ENCODE measurements at regions not wholly inside any gene's neighbourhood (a gene's known extent, or its start where the extent isn't known, plus 50 kb on each side); places are given as distances from the start of the nearest gene placed in this dataset.
"Not testable (repeated sequence)": the region's sequence is repeated elsewhere in the genome, so short reads cannot be mapped to it uniquely, and the experiment has no call there.

GRCh38 chr1:221256773-221257172, 377.5 kb downstream of the HLX start:
- H3K9me3 ChIP-seq: no peaks in the 10 kb centered on the region
- H3K36me3 ChIP-seq (ENCODE audit: low read depth, missing control alignments): no peaks in the 10 kb centered on the region
- DNase-seq: no peak
- H3K27ac ChIP-seq: no peak overlapping the region
- H3K27me3 ChIP-seq: no peaks in the 10 kb centered on the region
- H3K4me1 ChIP-seq: no peaks in the 10 kb centered on the region
- no peak overlapping the region for H3K4me3 ChIP-seq
- intact Hi-C loops (cut with DNase I; ENCODE audit: low total_unique reads): no loop called here
- WGBS, 2 donors: 54 to 82% methylated on average over 3 of the region's 3 CpGs
- no peak for TF ChIP-seq CTCF (IDR thresholded peaks at IDR 0.05)

- DNase-seq; H3K27ac ChIP-seq; H3K4me3 ChIP-seq; H3K27me3 ChIP-seq; H3K36me3 ChIP-seq (ENCODE audit: low read depth, missing control alignments); H3K4me1 ChIP-seq; H3K9me3 ChIP-seq; intact Hi-C loops (cut with DNase I; ENCODE audit: low total_unique reads): not testable (repeated sequence)
- WGBS, 2 donors: 100% methylated on average over 1 of the region's 1 CpG; no CpG with 5 or more reads in 1 of the 2 donors
These were observed 378.3 kb downstream of the HLX start for GRCh38 chr1:221257548-221257947.

- H3K36me3 ChIP-seq (ENCODE audit: low read depth, missing control alignments); H3K27ac ChIP-seq; DNase-seq; H3K9me3 ChIP-seq; H3K4me3 ChIP-seq; H3K4me1 ChIP-seq; H3K27me3 ChIP-seq; intact Hi-C loops (cut with DNase I; ENCODE audit: low total_unique reads): not testable (repeated sequence)
- 97 to 100% methylated on average over 1 to 7 of the region's 7 CpGs for WGBS, 2 donors
These were observed 383.4 kb downstream of the HLX start for GRCh38 chr1:221262677-221263076.

GRCh38 chr1:221263831-221264767, 384.9 kb downstream of the HLX start:
- Histone ChIP-seq H3K9me3 (no peaks in the 10 kb centered on the region), H3K36me3 (ENCODE audit: low read depth, missing control alignments) (no peaks in the 10 kb centered on the region), H3K27ac (no peak overlapping the region), H3K4me3 (no peak overlapping the region), H3K27me3 (no peaks in the 10 kb centered on the region), H3K4me1 (peaks cover 6% of the 10 kb centered on the region)
- TF ChIP-seq CTCF (IDR thresholded peaks at IDR 0.05) (peak; percentile 57 to 81 (median 61)), POLR2A (IDR thresholded peaks at IDR 0.05) (no peak)
- DNase-seq: peak; percentile 91
- WGBS, 2 donors: 63 to 72% methylated on average over 9 of the region's 9 CpGs
- intact Hi-C loops (cut with DNase I; ENCODE audit: low total_unique reads): no loop called here

GRCh38 chr1:221264848-221265247, 385.6 kb downstream of the HLX start:
- WGBS, 2 donors: 75 to 81% methylated on average over 5 of the region's 5 CpGs
- no peak for TF ChIP-seq CTCF (IDR thresholded peaks at IDR 0.05)
- no peak for TF ChIP-seq POLR2A (IDR thresholded peaks at IDR 0.05)
- intact Hi-C loops (cut with DNase I; ENCODE audit: low total_unique reads): no loop called here

GRCh38 chr1:221268295-221268694, 389.1 kb downstream of the HLX start:
- TF ChIP-seq POLR2A (IDR thresholded peaks at IDR 0.05) (no peak), CTCF (IDR thresholded peaks at IDR 0.05) (no peak)

More at GRCh38 chr1:221264848-221265247, 385.6 kb downstream of the HLX start:
- no peaks in the 10 kb centered on the region for H3K27me3 ChIP-seq
- H3K4me3 ChIP-seq: no peak overlapping the region
- H3K9me3 ChIP-seq: no peaks in the 10 kb centered on the region
- no peak overlapping the region for H3K27ac ChIP-seq
- no peak for DNase-seq
- peaks cover 6% of the 10 kb centered on the region for H3K4me1 ChIP-seq
- no peaks in the 10 kb centered on the region for H3K36me3 ChIP-seq (ENCODE audit: low read depth, missing control alignments)

More at GRCh38 chr1:221268295-221268694, 389.1 kb downstream of the HLX start:
- Histone ChIP-seq H3K27ac (no peak overlapping the region), H3K36me3 (ENCODE audit: low read depth, missing control alignments) (no peaks in the 10 kb centered on the region), H3K27me3 (no peaks in the 10 kb centered on the region), H3K4me3 (no peak overlapping the region), H3K4me1 (peaks cover 6% of the 10 kb centered on the region), H3K9me3 (no peaks in the 10 kb centered on the region)
- WGBS, 2 donors: 67 to 85% methylated on average over 1 of the region's 1 CpG
- intact Hi-C loops (cut with DNase I; ENCODE audit: low total_unique reads): no loop called here
- no peak for DNase-seq

All from testis (tissue), 2 donors.